Frontal cortex (tissue), 3 donors: ENCODE measurements at regions not wholly inside any gene's neighbourhood (a gene's known extent, or its start where the extent isn't known, plus 50 kb on each side); places are given as distances from the start of the nearest gene placed in this dataset.

ENCODE experiments used
- DNase-seq, 2 donors: peaks; one replicate each; pipeline ENCODE4 v3.0.0; 2012; ENCODE audit warnings: low spot score in 2 of 2
- FAIRE-seq: peaks from 2 replicates; lab custom pipeline; 2012; peaks lifted over from hg19 to GRCh38; lab: Jason Lieb, UNC
- donor health status: control.
- donor health status: control.
- donor health status: control.

DNA sequence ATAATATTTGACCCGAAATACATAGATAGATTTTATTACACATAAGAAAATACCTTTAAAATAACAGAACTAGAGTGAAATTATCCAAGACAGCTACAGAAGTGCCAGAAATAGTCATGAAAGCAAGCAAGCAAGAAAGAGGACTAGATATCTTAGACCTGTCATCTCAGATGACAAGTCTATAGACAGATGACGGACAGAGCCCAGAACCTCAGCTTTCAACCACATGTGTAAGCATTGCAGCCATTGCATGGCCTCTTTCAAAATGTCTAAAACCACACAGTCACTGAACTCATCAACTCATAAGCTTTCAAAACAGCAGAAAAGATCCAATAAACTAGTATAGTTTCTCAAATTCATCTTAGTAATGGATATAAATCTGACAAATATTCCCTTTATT, 59.8 kb upstream of the FHIT start:
- DNase-seq (no peak), FAIRE-seq (no peak)

GRCh38 chr3:61315871-61316270, 64.6 kb upstream of the FHIT start:
- DNase-seq = no peak
- FAIRE-seq = no peak

- FAIRE-seq (no peak), DNase-seq (no peak)
Measured at GRCh38 chr3:61323094-61323493, 71.8 kb upstream of the FHIT start.

DNA sequence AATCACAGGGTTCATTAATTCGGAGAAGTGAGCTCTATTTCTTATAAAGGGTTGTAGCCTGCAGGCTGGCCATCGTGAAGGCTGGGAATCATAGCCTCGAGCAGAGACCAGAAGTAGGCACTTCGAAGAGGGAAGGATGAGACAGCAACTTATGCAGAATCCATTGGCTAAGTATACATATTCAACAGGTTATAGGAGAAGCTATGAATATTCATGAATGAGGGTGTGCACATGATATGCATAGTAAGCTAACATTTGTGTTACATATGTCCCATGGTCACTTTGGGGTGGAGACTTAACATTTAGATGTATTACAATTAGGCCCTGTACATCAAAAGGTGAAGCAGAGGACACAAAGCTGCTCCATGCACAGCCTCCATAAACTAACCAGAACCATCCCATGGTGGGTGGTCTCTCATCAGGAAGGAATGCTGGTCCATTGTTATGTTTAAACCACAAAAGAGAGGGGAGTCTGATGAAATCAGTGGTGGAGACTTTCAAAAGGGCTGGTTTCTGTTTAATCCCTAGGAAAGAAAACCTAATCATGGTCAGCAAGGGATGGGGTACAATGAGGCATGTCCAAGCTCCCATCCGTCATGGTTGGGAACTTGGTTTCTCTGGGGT, 80.8 kb upstream of the FHIT start:
- FAIRE-seq = no peak
- DNase-seq = no peak

GRCh38 chr3:61333192-61333961, 82.1 kb upstream of the FHIT start:
- no peak for DNase-seq
- FAIRE-seq = no peak

DNA sequence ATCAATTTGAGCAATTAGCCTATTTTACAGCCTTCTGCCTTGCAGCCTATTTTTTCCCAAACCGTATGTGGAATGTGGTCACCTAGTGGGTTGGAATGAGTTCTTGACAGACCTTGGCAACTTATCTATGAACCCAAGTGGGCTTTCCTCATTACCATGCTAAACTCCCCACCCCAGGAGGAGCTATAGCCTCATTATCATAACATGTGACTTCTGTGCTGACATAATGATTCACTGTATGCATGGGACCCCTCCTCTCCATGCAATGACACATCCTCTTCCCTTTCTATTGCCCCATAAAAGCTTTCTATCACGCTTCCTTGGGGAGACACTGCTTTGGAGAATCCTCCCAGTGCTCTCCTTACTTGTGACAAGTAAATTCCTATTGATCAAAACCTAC, 83.5 kb upstream of the FHIT start:
- no peak for DNase-seq
- FAIRE-seq = no peak

DNA sequence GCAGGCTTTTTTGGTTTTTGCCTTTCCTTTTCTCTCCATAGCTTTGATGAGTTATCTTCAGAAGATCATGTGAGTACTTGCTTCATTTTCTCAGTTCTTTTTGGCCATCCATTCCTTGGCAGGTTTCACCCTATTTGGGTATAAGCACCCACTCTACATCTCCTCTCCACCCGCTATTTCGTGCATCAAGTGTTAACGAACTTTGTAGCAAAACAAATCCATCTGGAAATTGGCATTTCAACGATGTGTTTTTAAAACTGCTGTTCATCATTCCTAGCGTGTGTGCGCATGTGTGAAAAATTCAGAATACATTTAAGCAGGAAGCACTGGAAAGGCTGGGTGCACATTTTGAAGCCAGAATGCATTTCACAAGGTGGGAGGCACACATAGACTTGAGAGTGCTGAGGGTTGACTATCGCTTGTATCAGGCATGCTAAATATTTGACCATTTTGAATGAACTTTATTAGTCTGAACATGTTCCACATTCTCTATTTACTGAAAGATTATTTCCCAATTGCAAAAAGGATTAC, 89.7 kb upstream of the FHIT start:
- DNase-seq (peak in 1 of 2 donors; percentile 13), FAIRE-seq (no peak)

DNA sequence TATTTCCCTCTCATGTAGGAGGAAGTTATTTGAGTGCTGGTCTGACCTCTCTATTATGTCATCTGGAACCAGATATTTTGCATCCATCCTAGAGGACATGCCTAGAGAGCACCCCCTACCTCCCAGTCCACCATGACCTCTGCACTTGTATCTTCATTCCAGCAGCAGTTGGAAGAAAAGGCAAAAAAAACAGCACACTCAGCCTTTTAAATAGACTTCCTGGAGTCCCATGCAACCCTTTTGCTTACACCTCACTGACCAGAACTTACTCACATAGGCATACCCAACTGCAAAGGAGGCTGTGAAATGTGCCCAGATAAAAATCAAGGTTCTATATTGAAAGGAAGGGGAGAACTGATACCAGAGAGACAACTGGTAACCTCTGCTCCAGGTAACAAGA, 92.3 kb upstream of the FHIT start:
- DNase-seq (no peak), FAIRE-seq (no peak)

DNA sequence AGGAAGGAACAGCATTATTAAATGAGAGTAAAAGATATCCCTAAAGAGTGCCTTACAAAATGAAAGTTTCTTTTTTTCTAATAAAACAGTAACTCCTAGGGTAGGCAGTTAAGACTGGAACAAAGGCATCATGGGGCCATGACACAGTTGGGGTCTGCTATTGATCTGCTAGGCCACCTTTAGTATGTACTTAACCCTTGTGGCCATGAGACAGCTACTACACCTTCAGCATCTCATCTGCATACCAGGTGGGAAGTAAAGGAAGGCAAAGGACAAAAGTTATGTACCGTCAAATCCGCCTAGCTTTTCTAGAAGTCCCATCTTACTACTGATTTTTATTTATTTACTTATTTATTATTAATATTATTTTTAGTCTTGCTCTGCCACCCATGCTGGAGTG, 93.8 kb upstream of the FHIT start:
- FAIRE-seq (no peak), DNase-seq (no peak)

GRCh38 chr3:61347981-61348380, 96.7 kb upstream of the FHIT start:
- no peak for DNase-seq
- FAIRE-seq = no peak

GRCh38 chr3:61349717-61350116, 98.5 kb upstream of the FHIT start:
- FAIRE-seq (no peak), DNase-seq (no peak)

- FAIRE-seq (no peak), DNase-seq (no peak)
Measured at GRCh38 chr3:61350782-61351309, 99.6 kb upstream of the FHIT start.

DNA sequence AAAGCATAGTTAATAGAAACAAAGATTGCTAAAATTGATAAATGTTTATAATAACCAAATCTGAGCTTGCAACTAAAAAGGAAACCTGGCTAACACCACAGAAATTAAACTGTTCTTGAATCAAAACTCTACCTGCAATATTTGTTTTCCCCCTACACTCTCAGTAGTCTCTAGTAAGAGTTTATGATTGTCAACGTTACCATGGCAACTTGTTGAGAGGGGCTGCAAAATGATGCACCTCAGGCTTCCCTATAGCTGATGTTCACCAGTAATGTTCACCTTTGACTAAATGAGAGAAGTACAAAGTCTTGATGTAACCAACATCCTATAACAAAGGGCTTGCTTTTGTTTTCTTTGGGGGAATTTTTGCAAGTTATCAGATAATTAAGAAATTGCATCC, 101.1 kb upstream of the FHIT start:
- no peak for DNase-seq
- FAIRE-seq = no peak

DNA sequence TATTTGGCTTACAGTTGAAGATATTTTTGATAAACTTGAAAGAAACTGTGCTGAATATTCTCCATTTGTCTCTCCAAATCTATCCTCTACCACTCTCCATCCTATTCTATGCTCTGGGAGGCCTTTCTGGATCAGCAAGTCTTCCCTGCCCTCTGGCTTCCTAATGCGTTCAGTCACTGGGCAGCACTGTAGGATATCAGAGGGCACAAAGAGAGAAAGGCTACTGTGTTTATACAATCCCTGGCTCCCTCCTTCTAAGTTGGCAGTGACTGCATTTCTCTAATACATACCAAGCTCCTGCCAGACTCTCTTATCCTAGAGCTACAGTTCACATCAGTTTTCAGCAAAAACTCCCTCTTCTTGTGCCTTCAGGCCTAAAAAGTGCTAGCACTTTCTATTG, 102.1 kb upstream of the FHIT start:
- FAIRE-seq (peak; percentile 52), DNase-seq (peak in 1 of 2 donors; percentile 11)

GRCh38 chr3:61354604-61355003, 103.4 kb upstream of the FHIT start:
- FAIRE-seq (no peak), DNase-seq (no peak)

GRCh38 chr3:61356685-61357084, 105.4 kb upstream of the FHIT start:
- DNase-seq = no peak
- FAIRE-seq = no peak

- no peak for DNase-seq
- FAIRE-seq = no peak
Measured at GRCh38 chr3:61357902-61358301, 106.7 kb upstream of the FHIT start.

GRCh38 chr3:61358364-61358763, 107.1 kb upstream of the FHIT start:
- FAIRE-seq = no peak
- DNase-seq = no peak

DNA sequence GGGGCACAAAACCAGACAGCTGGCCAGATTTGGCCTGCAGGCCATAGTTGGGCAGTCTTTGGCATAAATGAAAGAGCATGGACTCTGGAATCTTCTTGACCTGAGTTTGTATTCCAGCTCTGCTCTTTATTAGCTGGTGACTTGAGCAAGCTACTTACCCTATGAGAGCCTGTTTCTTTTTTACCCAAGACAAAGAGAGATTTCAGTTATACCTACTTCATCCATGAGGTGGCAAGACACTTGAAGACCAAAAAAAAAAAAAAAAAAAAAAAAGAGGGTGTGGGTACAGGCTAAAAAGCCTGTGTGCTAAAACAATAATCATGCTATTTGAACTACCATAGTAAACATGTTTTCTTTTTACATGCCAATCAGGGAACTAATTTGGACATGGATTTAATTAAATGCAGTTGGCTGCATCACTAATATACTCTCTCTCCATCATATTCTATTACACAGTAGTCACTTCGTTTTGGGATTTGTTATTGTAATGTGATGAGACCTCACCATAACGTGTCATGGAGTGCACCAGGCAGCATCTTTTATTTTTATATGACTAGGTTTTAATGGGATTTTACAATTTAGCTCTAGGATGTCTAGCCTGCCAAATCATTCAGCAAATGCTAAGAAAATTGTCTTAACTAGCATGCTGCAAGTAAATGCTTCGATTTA, 109.2 kb upstream of the FHIT start:
- FAIRE-seq = no peak

DNA sequence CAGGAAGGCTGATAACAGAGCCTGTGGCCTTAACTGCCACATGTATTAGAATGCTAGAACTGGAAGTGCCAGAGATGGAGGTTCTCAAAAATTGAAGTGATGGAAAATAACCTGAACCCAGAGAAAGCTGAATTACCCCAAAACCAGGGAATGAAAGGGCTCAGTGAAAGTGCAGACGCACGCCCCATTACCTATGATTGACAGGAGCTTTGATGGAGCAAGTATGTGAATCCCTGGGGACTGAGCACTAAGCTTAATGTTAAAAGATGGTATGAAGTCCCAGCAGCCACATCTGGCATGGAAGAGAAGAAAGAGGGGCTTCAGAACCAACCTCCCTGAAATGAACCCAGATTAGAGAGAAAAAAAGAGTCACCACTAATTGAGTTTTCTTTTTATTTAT, 118.4 kb upstream of the FHIT start:
- DNase-seq (no peak), FAIRE-seq (no peak)

More for the DNA sequence above, 109.2 kb upstream of the FHIT start:
- DNase-seq = no peak

- FAIRE-seq (no peak), DNase-seq (no peak)
Measured at GRCh38 chr3:61371123-61371522, 119.9 kb upstream of the FHIT start.
